Panc1 (cell line): ENCODE measurements at regions not wholly inside any gene's neighbourhood (a gene's known extent, or its start where the extent isn't known, plus 50 kb on each side); places are given as distances from the start of the nearest gene placed in this dataset.

Experiments
- ATAC-seq: fragments of 200-7000 bp; cut with Tn5 transposase; 2 replicates; pipeline ENCODE4 v1.9.1; 2020; ENCODE audit warnings: mild to moderate bottlenecking, moderate library complexity
- BruUV-seq: library from RNA; stranded (reverse); fragments of 400-500 nt; replicated peaks from 2 replicates; lab custom pipeline; 2021; lab: Mats Ljungman, UMichigan
- CTCF ChIA-PET: fragments of 300-600 bp; sonication (Branson Sonifier 250); formaldehyde crosslinking; loops from one replicate; lab custom pipeline; 2022; ENCODE audit warnings: antibody characterized with exemption; lab: Charles Lee
- POLR2A ChIA-PET: fragments of 300-600 bp; sonication (Branson Sonifier 250); formaldehyde crosslinking; loops from one replicate; lab custom pipeline; 2022; ENCODE audit warnings: antibody characterized with exemption; lab: Charles Lee
- DNase-seq: peaks from one replicate; pipeline ENCODE4 v3.0.0-alpha.2; 2010; ENCODE audit warnings: low read depth, low spot score
- H3K27ac ChIP-seq: 2 replicates; pipeline ENCODE4 v1.5.1; 2011; ENCODE audit warnings: mild to moderate bottlenecking, low read length, inconsistent platforms
- H3K27me3 ChIP-seq: fragments of 200-500 bp; sonication (Bioruptor generic); 2 replicates; pipeline ENCODE4 v1.6.0; 2014; ENCODE audit warnings: low read length, inconsistent platforms; ENCODE audit not compliant: control insufficient read depth, insufficient read depth
- H3K36me3 ChIP-seq: fragments of 200-500 bp; sonication (Bioruptor generic); 2 replicates; pipeline ENCODE4 v1.5.1; 2014; ENCODE audit warnings: inconsistent platforms, mild to moderate bottlenecking, low read length, moderate library complexity; ENCODE audit not compliant: control insufficient read depth, insufficient read depth
- H3K4me1 ChIP-seq: 2 replicates; pipeline ENCODE4 v1.5.1; 2011; ENCODE audit warnings: inconsistent platforms, mild to moderate bottlenecking, low read length, moderate library complexity; ENCODE audit not compliant: control insufficient read depth, insufficient read depth
- H3K4me3 ChIP-seq, 2 experiments: 2 replicates each; pipeline ENCODE4 v1.5.1; 2011 to 2012; ENCODE audit warnings: low read depth in 2 of 2, low read length in 2 of 2, mild to moderate bottlenecking in 2 of 2, inconsistent platforms in 1 of 2, moderate library complexity in 1 of 2
- H3K9me3 ChIP-seq: fragments of 200-500 bp; sonication (Bioruptor generic); 2 replicates; pipeline ENCODE4 v1.5.1; 2014; ENCODE audit warnings: low read depth, mild to moderate bottlenecking, inconsistent platforms, low read length, moderate library complexity; ENCODE audit not compliant: control insufficient read depth, insufficient read depth
- CTCF ChIP-seq: fragments of 450-650 bp; IDR thresholded peaks from 2 replicates; pipeline ENCODE4 v1.5.1; 2017; ENCODE audit warnings: mild to moderate bottlenecking
- POLR2AphosphoS5 ChIP-seq: IDR thresholded peaks from 2 replicates; pipeline ENCODE4 v1.6.1; 2012; ENCODE audit warnings: mild to moderate bottlenecking, low read depth, low read length, moderate library complexity
- REST ChIP-seq, 2 experiments: IDR thresholded peaks; 2 replicates each; pipeline ENCODE4 v1.6.1; 2011 to 2012; ENCODE audit warnings: low read depth in 2 of 2, control low read depth in 1 of 2, low read length in 1 of 2, mild to moderate bottlenecking in 1 of 2, moderate library complexity in 1 of 2; ENCODE audit not compliant: insufficient read depth in 1 of 2
- SIN3A ChIP-seq: IDR thresholded peaks from 2 replicates; pipeline ENCODE4 v1.6.1; 2012; ENCODE audit warnings: low read depth, mild to moderate bottlenecking, low read length, moderate library complexity, borderline replicate concordance; ENCODE audit not compliant: insufficient read depth
- TCF7L2 ChIP-seq: IDR thresholded peaks from 2 replicates; pipeline ENCODE4 v1.6.1; 2011; ENCODE audit warnings: mild to moderate bottlenecking, low read depth, low read length, inconsistent platforms
- in situ Hi-C: cut with HindIII; loops from 2 replicates; pipeline ENCODE4 v1.10.0; 2016; ENCODE audit warnings: low sequenced_read_pairs, low pct_unique_long_range_greater_than_20kb
- intact Hi-C: fragments of 100-400 bp; cut with micrococcal nuclease; formaldehyde crosslinking; loops from one replicate; pipeline ENCODE4 v1.10.0; 2022; ENCODE audit not compliant: unreplicated experiment

GRCh38 chr2:128558441-128558840, 239.8 kb upstream of the HS6ST1 start:
- TF ChIP-seq SIN3A (no peak), CTCF (no peak), POLR2AphosphoS5 (no peak), REST (IDR thresholded peaks at IDR 0.05; ENCODE audit: insufficient read depth in 1 of 2, low read depth in 2 of 2, low read length in 1 of 2) (no peak), TCF7L2 (no peak)
- no peaks in the 10 kb centered on the region for H3K9me3 ChIP-seq
- intact Hi-C loops (no loop called here), in situ Hi-C loops (no loop called here)
- no TSS peak for BruUV-seq
- no peaks in the 10 kb centered on the region for H3K4me1 ChIP-seq
- ChIA-PET POLR2A (no interaction called here), CTCF (no interaction called here)
- no peaks in the 10 kb centered on the region for H3K27me3 ChIP-seq
- no peak overlapping the region for H3K4me3 ChIP-seq
- no peaks in the 10 kb centered on the region for H3K36me3 ChIP-seq
- ATAC-seq (no peak), DNase-seq (no peak)
- H3K27ac ChIP-seq = no peak overlapping the region

GRCh38 chr2:128558895-128559532, 240.3 kb upstream of the HS6ST1 start:
- BruUV-seq = no TSS peak
- DNase-seq (no peak), ATAC-seq (no peak)
- TF ChIP-seq TCF7L2 (no peak), REST (IDR thresholded peaks at IDR 0.05; ENCODE audit: insufficient read depth in 1 of 2, low read depth in 2 of 2, low read length in 1 of 2) (no peak), CTCF (no peak), POLR2AphosphoS5 (no peak), SIN3A (no peak)
- intact Hi-C loops = no loop called here
- POLR2A ChIA-PET = interaction anchor here (0.7 kb wide), 1 partner anchor 1195 kb away, joined by 3 read pairs; no protein-coding TSS in a partner anchor
- in situ Hi-C loops = no loop called here
- Histone ChIP-seq H3K36me3 (no peaks in the 10 kb centered on the region), H3K27me3 (no peaks in the 10 kb centered on the region), H3K9me3 (no peaks in the 10 kb centered on the region), H3K4me3 (no peak overlapping the region), H3K27ac (no peak overlapping the region), H3K4me1 (no peaks in the 10 kb centered on the region)
- CTCF ChIA-PET = no interaction called here
